HG02623 (cell line): ENCODE measurements at regions not wholly inside any gene's neighbourhood (a gene's known extent, or its start where the extent isn't known, plus 50 kb on each side); places are given as distances from the start of the nearest gene placed in this dataset.
"Not testable (repeated sequence)": the region's sequence is repeated elsewhere in the genome, so short reads cannot be mapped to it uniquely, and the experiment has no call there.

Experiments
- ATAC-seq: cut with Tn5 transposase; IDR thresholded peaks from one replicate; pipeline ENCODE4 v1.9.1; 2021; ENCODE audit warnings: moderate library complexity; ENCODE audit not compliant: unreplicated experiment

DNA sequence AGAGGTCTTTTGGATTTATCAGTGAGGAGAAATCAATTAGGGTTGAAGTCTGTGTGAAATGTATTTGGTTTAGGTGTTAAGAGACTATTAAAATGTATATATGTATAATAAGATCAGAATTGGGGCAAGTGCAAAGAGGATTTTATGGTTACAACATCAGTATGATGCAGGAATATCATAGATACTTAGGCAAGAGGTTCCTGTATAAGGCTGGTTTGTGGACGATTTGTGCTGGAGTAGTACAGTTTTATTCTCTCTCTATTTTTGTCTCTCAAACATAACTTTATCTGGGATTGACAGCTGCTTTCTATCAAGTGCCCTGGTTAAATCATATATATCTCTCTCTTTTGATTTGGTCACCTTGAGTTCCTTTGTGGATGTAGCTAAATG lies 142.5 kb downstream of the CTH start:
- no peak for ATAC-seq

DNA sequence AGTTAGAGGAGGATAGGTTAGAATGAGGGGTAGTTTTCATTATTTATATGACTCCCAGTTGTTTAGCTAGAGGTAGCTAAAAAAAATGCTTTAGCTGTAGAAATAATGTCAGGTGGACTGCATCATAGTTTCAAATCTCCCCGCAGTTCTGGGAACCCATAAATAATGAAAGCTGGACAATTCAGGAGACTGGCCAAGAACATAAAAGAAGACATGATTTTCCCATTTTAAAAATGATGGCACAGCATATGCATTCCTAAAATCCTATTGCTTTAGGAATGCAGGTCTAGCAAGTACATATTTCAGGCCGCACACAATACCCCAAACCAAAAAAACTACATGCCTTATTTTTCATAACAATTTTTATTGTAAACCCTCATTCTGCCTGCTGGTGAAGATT lies 143.3 kb downstream of the CTH start:
- ATAC-seq: no peak

- ATAC-seq: no peak
Measured at GRCh38 chr1:70556541-70556940, 145.5 kb downstream of the CTH start.

- ATAC-seq: no peak
Measured at GRCh38 chr1:70567167-70567566, 156.1 kb downstream of the CTH start.

DNA sequence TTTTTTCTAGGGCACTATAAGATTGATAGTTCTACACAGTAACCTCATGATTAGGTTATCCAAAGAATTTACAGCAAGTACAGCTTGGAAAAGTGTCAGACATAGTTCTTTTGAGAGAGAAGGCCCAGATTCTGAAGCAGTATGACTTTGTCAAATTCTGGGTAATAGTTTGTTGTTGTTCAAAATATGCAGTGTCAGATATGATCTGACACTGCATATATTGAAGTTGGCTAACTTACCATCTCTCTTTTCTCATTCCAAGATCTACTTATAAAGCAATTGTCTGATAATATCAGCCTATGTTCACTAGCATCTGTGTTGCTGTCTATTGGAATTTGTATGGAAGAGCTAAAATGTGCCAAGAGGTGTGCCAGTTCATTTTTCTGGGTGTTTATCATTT lies 160.1 kb downstream of the CTH start:
- no peak for ATAC-seq

- no peak for ATAC-seq
Measured at GRCh38 chr1:70573317-70573843, 162.3 kb downstream of the CTH start.

DNA sequence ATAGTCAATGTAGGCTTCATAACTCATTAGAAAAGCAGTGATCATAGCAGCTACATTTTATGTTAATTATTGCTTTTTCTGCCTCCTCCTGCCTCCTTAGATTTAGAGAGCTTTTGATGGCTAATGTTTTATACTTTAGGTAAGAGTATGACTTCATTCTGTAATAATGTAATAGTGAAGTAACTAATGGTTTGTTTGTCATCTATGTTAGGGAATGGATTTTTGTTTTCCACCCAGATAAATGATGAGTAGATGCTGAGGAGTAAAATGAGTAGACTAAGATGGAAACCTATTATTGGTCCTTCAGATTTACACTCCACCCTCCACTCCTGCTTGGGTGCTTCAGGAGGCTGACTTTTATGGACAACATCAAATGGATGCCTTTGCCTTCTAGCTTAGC lies 170.6 kb downstream of the CTH start:
- ATAC-seq: no peak

DNA sequence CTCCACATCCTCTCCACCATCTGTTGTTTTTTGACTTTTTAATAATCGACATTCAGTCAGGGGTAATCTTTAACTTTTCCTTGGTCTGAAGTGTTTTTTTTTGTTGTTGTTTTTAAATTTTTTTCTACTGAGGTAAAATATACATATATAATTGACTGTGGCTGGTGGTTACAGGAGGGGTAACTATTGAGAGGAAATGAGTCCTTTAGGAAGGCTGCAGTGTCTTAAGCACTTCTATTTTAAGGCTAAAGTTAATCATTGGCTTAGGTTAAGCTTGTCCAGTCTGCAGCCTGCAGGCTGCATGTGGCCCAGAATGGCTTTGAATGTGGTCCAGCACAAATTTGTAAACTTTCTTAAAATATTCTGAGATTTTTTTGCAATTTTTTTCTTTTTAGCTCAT lies 172.5 kb downstream of the CTH start:
- ATAC-seq: peak; percentile 81

GRCh38 chr1:70586046-70586445 lies 175.0 kb downstream of the CTH start:
- no peak for ATAC-seq

DNA sequence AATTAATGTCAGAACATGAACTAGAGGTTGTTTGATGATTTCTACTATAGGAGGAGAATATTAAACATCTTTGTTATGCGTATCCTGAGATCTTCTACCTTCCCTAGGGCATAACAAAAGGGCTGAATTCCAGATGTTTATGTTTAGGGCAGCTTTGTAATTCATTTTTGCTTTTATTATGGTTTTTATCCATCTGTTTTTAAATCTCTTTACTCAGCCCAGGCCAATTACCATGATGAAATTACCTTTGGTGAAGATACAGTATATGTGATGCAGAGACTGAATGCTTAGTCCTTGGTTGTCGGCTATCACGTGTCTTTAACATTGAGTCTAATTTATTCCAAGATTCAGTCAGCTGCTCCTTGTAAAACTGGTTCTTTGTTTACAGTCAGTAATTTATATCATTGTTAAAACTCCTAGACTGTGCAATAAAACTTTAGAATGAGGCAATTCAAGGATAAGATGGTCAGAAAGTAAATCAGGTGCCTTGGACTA lies 176.9 kb downstream of the CTH start:
- no peak for ATAC-seq

- ATAC-seq: not testable (repeated sequence)
Measured at GRCh38 chr1:70593551-70593950, 182.5 kb downstream of the CTH start.

DNA sequence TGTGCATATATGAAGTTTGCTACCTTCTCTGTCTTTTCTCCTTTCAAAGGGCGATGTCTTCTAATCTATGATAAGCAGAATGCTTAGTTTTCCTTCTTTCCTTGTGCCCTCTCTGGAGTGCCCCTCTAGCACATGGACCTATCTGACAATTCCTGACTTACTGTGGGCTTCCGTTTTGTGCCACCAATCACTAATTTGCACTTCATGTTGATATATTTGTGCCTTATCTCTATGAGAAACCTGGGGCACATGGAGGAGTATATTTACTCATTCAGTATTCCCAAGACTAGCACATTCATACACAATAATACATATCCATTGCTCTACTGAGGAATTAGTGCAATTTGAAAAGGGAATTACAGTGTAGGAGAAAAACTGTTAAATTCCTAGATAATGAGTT lies 197.7 kb downstream of the CTH start:
- ATAC-seq: no peak

- ATAC-seq: not testable (repeated sequence)
Measured at GRCh38 chr1:70610164-70610563, 199.1 kb downstream of the CTH start.

- no peak for ATAC-seq
Measured at GRCh38 chr1:70616946-70617345, 205.9 kb downstream of the CTH start.

GRCh38 chr1:70617728-70618127 lies 206.7 kb downstream of the CTH start:
- no peak for ATAC-seq

- no peak for ATAC-seq
Measured at GRCh38 chr1:70627910-70628309, 216.8 kb downstream of the CTH start.

GRCh38 chr1:70628973-70629372 lies 217.9 kb downstream of the CTH start:
- no peak for ATAC-seq

DNA sequence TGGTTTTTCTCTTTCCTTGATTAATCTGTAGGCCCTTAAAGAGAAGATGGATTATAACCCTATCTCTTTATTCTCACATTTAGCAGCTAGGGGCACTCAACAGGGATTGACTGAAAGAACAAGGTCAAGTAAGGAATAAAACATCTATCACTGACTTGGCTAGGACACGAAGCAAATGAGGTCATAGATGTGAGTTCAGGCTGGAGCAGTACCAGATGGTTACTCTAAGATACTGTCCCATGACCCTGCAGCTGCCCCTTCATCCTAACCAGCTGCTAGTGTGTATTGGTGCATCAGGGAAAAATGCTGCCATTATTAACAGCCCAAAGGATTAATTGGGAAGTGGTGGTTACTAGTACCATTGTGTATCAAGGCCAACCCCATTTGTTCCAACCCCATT lies 221.9 kb downstream of the CTH start:
- no peak for ATAC-seq

- no peak for ATAC-seq
Measured at GRCh38 chr1:70635868-70636267, 224.8 kb downstream of the CTH start.

- no peak for ATAC-seq
Measured at GRCh38 chr1:70641868-70642267, 230.8 kb downstream of the CTH start.

DNA sequence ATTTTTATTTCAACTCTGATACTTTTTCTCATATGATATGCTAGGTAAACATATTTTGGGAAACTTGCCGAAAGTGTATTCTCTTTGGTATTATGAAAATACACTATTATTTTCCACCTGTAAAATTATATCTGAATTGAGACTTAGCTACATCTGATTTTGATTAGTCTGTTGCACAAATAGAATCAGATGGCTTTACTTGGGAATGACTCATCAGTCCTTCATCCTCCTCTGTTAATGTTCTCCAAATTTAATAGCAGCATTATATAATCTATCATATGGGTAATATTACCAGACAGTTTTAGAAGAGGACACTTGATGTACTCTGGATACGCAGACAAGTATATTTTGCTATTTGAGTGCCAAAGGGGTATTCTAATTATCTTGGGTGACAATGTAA lies 245.3 kb downstream of the CTH start:
- ATAC-seq: no peak

DNA sequence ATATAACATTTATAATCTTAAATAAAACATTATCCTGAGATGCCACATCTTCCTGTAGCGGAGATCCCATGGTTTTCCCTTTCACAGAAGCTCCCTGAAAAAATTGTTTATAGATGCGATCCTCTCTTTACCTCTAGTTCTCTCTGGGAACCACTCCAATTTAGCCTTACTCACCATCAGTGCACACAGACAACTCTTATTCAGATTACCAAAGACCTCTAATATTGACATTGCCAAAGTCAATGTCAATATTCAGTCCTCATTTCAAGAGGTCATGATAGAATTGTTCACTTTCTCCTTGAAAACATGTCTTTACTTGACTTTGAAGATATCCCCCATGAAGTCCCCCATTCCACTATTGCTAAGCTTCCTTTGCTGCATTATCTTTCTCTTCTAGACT lies 248.8 kb downstream of the CTH start:
- no peak for ATAC-seq

- no peak for ATAC-seq
Measured at GRCh38 chr1:70666381-70667140, 255.5 kb downstream of the CTH start.
